NCI-H748 (cell line): ENCODE measurements at regions not wholly inside any gene's neighbourhood (a gene's known extent, or its start where the extent isn't known, plus 50 kb on each side); places are given as distances from the start of the nearest gene placed in this dataset.
A peak's percentile ranks its signal among the peaks of the same experiment; 100 is the strongest.
"Not testable (repeated sequence)": the region's sequence is repeated elsewhere in the genome, so short reads cannot be mapped to it uniquely, and the experiment has no call there.

Source experiments
- DNase-seq: peaks from one replicate; lab custom pipeline; 2025; ENCODE audit not compliant: unreplicated experiment; lab: John Stamatoyannopoulos, UW

DNA sequence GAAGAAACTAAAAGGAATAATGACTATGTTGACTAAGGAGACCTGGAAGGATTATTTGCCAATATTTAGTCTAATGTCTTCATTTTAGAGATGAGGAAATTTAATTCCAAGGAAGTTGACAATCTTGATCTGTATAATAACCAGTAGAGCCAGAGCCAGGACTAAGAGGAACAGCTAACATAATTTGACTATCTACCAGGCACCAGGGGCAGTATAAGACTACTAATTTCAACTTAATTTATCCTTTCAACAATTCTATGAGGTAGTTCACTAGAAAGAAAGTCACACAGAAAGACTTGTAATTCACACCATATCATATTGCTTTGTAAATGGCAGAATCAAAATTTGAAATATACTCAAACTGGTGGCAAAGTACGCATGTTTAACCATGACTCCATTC lies 273.0 kb upstream of the STXBP5 start:
- DNase-seq, result peak; percentile 14

DNA sequence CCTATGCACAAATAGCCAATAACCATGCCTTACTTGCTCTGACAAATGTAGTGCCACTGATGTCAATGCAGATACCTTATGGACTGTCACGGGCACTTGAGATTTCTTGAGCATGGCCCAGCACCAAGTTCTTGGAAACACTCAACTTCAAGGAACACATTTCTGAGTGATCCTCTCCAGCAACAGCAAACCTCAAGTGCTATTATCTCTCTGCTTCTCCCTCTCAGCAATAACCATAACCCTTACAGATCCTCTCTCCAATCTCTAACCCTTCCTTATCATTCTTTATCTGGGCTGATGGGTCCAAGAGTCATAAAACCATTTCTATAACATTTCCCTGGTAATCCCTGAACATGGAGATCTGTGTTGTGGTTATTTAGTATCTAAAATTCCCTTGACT lies 266.9 kb upstream of the STXBP5 start:
- DNase-seq, result no peak

DNA sequence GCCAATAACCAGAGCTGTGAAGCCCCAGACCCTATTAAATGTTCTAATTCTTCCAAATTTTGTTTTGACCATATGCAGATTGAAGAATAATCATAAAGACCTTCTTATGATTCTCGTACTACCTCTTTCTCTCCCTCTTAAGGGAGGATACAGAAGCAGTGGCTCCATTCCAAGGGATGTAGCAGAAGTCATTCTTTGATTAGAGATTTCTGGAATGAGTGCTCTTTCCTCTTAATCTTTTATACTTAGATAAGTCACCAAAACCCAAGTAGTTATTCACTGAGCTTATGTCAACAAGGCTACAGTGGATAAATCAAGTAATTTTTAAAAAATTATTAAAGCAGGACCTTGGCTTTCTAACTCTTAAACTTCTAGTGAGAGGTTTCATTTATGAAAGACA lies 266.0 kb upstream of the STXBP5 start:
- DNase-seq, result no peak

DNA sequence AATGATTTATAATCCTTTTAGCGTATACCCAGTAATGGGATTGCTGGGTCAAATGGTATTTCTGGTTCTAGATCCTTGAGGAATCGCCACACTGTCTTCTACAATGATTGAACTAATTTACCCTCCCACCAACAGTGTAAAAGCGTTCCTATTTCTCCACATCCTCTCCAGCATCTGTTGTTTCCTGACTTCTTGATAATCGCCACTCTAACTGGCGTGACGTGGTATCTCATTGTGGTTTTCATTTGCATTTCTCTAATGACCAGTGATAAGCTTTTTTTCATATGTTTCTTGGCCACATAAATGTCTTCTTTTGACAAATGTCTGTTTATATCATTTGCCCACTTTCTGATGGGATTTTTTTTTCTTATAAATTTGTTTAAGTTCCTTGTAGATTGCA lies 264.8 kb upstream of the STXBP5 start:
- DNase-seq, result not testable (repeated sequence)

DNA sequence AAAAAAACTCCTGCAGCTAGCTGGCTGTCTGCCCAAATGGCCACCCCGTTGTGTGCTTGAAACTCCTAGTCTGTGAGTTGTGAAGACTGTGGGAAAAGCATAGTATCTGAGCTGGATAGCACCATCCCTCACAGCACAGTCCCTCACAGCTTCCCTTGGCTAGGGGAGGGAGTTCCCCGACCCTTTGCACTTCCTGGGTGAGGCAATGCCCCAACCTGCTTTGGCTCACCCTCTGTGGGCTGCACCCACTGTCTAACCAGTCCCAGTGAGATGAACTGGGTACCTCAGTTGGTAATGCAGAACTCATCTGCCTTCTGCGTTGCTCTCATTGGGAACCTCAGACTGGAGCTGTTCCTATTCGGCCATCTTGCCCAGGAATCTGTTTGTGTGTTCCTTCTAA lies 260.6 kb upstream of the STXBP5 start:
- DNase-seq, result no peak

DNA sequence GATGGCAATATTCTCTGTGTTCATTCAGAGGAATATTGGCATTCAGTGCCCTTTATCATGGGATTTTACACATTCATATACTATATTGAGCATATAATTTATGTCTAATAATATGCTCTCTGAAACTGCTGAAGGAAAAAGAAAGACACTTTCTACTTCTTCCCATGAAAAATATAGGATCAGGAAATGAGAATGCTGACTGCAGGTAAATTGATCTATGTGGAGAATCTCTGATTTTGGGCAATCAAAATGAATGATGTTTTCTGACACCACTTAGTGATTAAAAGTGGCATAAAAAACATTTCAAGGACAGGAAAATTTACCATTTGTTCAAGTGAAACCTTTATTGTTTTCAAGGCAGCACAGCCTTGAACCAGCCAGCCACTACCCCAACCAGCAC lies 260.1 kb upstream of the STXBP5 start:
- no peak for DNase-seq

DNA sequence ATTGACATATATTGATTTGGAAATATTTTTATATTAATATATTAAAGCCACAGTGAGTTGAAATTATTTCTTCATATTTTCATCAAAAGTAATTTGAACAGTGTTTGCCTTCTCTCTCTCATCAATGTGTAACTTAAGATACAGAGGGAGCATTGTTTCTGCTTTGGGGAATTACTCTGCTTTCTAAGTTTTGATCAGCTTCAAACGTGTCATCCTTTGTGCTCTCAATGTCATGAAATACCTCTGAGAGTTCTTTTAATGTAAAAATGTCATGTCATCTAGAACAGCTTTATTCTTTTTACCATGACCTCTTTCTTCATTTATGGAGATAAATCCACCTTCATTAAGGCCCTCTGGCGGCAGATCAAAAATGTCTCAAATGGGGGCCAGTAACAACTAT lies 259.4 kb upstream of the STXBP5 start:
- no peak for DNase-seq

DNA sequence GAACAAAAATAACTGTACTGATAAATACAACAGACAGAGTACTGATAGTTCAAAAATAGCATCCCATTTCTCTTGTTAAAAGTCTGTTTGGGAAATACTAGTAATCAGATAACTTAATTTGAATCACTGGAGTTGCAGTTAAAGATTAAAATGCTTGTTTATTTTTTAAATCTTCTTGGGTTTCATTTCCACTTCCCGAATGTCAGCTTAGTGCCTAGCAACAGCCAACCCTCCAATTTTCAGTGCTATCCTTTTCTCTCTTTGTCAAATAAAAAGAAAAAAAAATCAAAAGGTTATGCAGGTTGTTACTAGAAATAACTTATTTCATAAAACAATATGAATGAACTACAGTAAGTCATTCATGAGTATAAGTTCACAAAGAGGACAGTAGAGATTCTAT lies 257.7 kb upstream of the STXBP5 start:
- DNase-seq, result no peak

DNA sequence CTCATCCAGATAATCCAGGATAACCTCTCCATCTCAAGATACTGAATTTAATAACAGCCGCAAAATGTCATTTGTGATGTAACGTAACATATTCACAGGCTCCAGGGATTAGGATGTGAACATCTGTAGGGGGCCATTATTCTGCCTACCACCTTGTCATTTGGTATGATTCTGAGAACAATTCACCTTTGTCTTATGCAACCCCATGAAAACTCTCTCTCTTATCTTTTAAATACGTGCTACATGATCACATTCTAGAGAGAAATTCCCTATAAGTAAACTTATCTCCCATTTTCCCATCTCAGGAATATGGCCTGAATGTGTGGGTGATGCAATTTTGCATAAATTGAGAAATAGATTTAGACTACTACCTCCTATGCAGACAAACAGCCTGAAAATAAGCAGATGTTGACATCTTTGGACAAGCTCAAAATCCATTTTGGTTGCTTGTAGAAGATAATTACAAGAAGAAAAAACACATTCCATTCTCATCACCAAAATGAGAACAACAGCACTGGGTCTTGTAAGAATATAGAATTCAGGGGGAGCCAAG lies 255.4 kb upstream of the STXBP5 start:
- DNase-seq, result no peak

DNA sequence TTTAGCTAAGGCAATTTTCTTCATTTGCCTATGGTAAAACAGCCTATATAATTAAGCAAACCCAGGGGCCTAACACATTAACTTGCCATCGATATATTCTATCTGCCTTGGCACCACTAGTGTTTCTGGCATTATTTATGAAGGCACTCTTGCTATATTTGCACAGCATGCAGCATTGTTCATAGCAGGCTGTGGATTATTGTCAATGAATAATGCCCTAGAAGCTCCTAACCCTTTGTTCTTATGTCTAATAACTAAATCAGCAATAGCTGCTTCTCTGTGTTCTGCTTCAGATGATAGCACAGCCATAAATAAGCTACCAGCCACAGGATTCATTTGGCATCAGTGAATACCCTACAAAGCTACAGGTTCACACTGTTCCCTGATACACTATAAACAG lies 254.8 kb upstream of the STXBP5 start:
- peak; percentile 64 for DNase-seq

DNA sequence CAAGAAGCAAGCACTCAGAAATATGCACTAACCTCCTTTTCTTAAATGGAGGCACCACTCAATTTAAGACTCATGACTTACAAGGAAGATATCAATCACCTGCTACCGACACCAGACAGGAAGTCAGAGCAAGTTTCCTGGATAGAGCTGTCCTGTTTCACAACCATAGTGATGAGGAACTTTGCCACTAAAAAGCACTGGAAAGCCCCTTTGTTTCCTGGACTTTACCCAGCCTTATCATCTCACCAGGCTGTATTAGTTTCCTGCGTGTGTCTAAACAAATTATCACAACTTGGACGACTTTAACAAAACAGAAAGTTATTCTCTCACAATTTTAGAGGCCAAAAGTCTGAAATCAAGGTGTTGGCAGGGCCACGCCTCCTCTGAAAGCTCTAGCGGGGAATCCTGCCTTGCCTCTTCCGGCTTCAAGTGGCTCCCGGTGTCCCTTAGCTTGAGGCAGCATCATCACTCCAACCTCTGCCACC lies 253.8 kb upstream of the STXBP5 start:
- DNase-seq, result no peak

DNA sequence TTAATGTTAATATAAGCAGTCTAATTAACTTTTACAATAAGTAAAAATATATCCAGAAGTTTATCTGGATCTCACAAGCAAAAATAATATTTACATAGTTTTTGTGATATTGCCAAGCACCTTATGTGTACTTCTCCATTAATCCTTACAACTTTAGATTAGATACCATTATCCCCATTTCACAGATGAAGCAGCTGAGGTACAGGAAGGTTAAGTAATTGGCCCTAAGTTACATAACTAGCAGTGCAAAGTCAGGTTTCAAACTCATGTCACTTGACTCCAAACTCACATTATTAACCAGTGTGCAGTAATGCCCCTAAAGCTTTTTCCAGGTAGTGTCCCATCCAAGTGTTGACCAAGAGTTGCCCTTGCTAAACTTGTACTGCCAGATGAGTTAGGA lies 248.6 kb upstream of the STXBP5 start:
- DNase-seq, result no peak

DNA sequence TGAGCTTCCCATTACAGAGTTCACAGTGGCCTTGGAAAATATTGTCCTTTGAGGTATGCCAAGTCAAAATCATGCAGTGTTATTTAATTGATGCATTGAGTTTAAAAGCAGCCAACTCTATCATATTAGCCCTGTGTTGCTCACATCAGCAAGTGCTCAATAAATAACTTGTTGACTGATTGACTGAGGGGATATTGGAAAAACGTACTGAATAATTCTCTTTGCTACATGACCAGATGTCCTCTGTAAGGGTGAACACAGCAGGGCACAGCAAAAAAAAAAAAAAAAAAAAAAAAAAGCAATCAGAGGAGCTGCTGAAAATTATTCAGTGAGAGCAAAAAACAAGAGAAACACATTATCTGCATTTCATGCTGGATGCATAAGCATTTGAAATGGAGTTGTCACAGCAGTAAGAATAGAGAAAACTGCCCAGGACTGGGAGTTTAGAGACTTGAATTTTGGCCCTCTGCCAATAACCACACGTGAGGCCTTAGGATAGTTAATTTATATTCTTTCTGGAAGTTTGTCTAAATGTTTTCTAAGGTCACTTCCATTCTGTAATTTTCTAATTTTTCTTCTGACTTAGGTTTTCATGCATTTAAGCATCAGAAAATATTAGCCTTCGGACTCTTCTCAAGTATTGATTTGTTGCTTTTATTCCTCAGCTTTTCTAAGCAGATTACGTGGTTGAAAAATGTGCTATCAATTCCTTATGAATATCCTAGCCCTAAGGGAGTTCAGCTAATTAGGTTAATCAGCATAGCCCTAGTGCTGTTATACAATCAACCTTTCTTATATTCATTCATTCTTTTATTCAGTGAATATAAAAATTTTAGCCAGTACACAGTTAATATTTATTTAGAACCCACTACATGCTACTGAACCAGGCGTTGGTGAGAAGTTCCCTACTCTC lies 246.8 kb upstream of the STXBP5 start:
- peak; percentile 7 for DNase-seq

DNA sequence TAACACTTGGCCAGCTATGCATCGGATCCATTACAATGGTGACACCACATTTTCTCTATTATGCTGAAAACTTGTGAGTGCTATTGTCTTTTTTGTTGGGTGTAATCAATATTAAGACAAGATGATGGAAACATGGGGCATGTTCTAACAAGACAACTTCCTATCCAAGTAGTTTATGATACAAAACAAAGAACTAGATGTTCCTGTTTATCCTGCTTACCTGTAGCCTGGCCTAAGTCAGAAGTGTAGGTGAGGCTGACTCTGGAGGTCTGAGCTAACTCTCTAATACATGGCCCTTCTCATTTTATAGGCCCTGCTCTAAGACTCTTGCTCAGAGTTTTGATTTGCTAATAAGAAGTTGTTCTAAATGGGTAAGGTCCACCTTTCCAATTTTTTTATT lies 242.4 kb upstream of the STXBP5 start:
- no peak for DNase-seq

DNA sequence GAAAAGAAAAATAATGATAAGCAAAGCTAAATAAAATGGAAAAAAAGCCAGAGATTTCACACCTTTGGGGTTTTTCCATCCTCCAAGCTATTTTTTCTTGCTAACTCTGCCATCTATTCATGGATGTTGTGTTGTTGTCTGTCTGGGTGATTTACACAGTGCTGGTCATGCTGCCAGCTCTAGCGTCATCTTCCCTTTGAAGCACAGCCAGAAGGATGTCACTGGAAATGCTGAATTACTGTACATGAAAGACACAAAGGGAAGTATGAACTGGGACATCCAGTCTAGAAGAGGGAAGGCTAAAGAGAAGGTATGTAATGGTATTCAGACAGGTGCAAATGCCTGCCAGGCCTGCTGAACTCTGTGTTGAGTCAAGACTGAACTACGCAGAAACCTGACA lies 241.9 kb upstream of the STXBP5 start:
- no peak for DNase-seq

DNA sequence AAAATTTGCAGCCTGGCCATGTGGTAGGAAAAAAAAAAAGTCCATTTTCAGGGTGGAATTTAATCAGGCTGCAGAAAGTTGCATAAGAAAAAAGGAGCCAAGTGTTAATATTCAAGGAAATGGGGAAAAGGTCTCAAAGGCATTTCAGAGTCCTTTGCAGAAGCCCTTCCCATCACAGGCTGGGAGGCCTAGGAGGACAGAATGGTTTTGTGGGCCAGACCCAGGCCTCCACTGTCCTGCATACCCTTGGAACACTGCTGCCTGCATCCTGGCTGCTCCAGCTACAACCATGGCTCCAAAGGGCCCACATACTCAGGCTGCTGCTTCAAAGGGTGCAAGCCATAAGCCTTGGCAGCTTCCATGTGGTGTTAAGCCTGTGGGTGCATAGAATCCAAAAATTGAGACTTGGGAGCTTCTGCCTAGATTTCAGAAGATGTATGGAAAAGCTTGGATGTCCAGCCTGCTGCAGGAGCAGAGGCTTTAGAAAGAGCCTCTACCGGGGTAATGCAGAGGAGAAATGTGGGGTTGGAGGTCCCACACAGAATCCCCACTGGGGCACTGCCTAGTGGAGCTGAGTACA lies 239.0 kb upstream of the STXBP5 start:
- no peak for DNase-seq

DNA sequence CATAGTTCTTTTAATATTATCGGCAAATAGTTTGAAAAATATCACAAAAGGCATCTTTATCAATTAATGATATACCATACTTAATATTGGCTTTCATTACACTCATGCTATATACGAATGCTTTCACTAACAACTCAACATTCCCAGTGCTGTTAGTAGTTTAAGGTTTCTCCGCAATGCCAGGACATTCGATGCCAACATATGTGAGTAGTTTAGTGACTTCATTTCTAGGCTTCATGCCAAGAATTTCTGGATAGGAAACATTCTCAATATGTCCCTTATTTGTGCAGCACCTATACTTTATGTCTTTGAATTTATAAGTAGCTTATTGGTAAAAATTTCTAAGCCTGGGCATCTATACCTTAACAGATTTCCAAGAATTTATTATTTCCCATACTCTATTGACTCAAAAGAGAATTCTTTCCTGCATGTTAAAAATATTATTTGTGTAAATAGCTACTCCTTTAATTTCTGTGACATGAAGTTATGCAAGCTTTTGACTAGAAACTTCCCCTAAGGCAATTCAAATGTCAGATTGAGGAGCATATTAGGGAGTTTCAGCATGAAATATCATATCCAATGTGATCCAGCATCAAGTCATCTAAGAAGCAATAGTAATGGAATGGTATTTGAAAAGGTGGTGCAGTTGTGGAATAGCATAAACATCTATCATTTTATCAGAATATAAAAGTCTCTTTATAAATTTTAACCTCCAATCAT lies 236.0 kb upstream of the STXBP5 start:
- peak; percentile 36 for DNase-seq

DNA sequence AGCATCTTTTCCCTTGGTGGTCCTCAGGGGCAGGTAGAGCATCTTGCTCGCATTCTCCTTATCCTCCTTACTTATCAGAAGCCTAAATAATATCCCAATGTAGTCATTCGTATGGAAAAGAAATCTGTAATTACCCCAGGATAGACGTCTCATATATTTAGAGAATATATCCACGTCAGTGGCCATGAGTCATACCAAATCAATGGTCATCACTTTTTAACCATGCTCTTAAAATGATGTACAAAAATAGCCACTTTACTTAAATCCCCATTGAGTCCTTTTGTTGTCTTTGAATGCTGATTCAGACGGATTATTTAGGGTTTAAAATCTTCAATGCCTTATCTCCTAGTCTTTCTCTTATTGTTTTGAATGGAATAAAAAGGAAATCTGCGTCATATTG lies 231.7 kb upstream of the STXBP5 start:
- DNase-seq, result no peak

DNA sequence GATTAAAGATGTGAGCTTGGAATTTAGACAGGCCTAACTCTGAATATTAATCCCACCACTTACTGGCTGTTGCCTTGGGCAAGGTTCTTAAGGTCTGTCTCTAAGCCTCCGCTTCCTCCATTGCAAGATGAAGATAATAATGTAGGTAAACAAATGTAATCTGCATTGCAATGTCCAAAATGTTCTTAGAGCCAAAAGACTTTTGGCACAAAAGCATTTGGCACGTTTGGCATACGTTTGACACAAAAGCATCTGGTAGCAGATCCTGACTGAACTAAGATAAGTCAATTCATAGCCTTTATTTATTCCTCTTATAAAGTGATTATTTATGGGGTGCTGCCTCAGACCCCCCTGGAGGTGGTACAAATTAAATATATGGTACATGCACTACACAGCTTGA lies 229.9 kb upstream of the STXBP5 start:
- DNase-seq, result no peak

DNA sequence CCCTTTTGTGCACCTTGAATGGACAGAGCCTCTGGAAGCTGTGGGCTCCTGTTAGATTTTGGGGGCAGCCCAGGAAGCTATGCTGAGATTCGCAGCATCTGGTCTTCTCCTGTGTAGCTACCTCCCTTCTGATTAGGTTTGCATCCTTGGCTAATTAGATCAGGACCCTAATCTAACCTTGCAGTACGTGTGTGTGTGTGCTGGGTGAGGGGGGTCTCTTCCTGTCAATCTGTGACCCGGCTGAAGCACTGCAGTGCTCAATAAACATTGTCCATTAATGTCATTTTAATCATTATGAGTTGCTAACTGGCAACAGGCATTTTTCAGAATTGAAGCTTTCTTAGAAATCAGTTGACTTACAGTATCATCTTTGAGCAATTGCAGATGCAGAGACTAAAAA lies 229.1 kb upstream of the STXBP5 start:
- no peak for DNase-seq

DNA sequence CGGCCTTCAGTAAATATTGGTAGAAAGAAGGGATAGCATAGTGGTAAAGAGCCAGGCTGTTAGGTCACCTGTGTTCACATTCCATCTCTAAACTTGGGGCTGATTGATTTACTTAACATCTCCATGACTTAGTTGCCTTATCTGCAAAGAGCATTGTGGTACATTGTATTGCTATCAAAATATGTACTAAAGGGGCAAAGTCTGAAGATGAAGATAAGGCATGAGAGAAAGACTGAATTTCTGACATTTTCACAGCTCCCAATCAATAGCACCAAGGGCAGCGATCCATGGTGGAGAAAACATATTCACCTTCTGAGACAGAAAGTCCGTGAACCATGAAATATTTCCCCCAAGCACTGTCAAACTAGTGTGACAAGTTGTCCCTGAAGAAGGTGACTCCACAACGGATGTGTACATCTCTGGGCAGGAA lies 223.3 kb upstream of the STXBP5 start:
- no peak for DNase-seq

DNA sequence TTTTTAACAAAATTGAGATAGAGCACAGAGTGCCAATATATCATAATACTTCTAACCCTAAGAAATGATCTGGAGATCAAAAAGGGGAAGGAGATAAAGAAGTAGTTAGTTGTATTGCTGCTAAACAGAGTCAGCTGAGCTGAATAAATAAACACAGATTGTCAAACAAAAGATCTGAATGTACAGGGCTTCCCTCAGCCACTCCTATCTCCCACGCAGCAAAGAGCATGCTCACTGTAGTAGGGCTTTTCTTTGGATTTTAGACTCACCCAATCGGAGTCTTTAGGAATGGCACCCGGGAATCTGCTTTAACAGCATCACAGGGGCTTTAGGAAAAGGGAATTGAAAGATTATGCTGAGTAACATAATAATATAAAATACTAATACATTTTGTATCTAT lies 222.2 kb upstream of the STXBP5 start:
- peak; percentile 65 for DNase-seq
